Fibroblast of villous mesenchyme (primary cell): ENCODE measurements at regions not wholly inside any gene's neighbourhood (a gene's known extent, or its start where the extent isn't known, plus 50 kb on each side); places are given as distances from the start of the nearest gene placed in this dataset.

Experiments used
- DNase-seq: peaks from one replicate; pipeline ENCODE4 v3.0.0-alpha.2; 2010; ENCODE audit warnings: low read depth
- H3K4me3 ChIP-seq: 2 replicates; pipeline ENCODE4 v1.5.1; 2011; ENCODE audit warnings: low read depth, mild to moderate bottlenecking, low read length
- TF ChIP-seq, protein P1 (sequence below): IDR thresholded peaks from 2 replicates; pipeline ENCODE4 v1.5.1; 2012; ENCODE audit warnings: low read depth, mild to moderate bottlenecking, low read length; ENCODE audit not compliant: insufficient read depth

DNA sequence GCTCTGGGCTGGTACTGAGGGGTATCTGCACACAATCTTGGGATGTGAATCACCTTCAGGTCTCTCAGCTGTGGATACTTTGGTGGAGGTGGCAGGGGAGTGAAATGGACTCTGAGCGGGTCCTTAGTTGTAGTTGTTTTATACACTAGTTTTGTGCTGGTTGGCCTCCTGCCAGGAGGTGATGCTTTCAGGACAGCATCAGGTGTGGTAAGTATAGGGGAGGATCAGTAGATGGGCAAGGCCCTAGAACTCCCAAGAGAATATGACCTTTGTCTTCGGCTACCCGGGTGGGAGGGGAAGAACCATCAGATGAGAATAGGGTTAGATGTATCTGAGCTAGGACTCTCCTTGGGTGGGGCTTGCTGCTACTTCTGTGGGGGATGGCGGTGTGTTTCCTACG is 2284.3 kb upstream of the PCDH20 start:
- TF ChIP-seq, protein P1, sequence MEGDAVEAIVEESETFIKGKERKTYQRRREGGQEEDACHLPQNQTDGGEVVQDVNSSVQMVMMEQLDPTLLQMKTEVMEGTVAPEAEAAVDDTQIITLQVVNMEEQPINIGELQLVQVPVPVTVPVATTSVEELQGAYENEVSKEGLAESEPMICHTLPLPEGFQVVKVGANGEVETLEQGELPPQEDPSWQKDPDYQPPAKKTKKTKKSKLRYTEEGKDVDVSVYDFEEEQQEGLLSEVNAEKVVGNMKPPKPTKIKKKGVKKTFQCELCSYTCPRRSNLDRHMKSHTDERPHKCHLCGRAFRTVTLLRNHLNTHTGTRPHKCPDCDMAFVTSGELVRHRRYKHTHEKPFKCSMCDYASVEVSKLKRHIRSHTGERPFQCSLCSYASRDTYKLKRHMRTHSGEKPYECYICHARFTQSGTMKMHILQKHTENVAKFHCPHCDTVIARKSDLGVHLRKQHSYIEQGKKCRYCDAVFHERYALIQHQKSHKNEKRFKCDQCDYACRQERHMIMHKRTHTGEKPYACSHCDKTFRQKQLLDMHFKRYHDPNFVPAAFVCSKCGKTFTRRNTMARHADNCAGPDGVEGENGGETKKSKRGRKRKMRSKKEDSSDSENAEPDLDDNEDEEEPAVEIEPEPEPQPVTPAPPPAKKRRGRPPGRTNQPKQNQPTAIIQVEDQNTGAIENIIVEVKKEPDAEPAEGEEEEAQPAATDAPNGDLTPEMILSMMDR: no peak

DNA sequence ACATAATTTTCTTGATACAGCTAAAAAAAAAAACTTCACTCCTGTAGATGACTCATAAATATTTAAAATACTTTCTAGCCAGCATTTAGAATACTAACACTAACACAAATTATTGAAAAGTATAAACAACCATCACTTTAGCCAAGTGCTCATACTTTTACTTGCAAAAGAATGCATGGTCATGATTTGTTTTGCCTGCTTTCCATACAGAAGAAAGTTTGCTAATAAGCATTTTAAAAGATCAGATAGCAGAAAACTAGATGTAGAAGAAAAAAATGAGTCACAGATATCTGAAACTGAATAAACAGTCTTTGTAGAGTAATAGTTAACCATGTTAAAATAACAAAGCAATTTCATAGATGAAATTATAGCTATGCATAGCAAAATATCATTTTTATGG is 2280.4 kb upstream of the PCDH20 start:
- peak; percentile 19 for DNase-seq
- TF ChIP-seq, protein P1: no peak
- no peak overlapping the region for H3K4me3 ChIP-seq

More for the DNA sequence above, 2284.3 kb upstream of the PCDH20 start:
- DNase-seq: no peak
- H3K4me3 ChIP-seq: no peak overlapping the region

DNA sequence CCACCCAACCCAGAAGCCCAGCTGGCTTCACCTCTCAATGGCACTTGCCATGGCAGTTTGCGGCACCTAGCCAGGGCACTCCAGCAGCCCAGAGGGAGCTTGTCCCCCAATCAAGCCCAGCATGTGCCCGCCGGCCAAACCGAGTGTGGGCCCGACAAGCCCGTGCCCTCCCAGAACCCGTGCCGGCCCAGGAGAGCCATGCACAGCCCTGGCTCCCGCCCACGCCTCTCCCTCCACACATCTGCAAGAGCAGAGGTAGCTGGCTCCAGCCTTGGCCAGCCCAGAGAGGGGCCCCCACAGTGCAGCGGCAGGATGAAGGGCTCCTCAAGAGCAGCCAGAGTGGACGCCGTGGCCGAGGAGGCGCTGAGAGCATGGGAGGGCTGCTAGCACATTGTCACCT is 2278.0 kb upstream of the PCDH20 start:
- no peak overlapping the region for H3K4me3 ChIP-seq
- no peak for DNase-seq
- TF ChIP-seq, protein P1: no peak

DNA sequence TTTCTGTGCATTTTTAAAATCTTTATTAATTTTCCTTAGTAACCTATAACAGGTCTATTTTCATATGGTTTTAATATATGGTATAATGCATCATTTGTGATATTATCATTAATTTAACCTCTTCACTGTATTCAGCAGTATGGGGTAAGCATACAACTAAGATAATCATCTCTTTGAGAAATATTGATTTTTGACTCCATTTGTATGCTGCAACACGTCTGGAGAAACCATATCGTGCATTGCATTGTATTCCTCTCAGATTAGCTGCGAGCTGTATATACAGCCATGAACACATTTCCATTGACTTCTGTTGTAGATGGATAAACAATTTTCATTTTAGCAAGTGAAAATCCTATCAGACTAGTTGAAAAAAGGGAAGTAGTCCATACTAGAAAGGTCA is 2275.8 kb upstream of the PCDH20 start:
- no peak for DNase-seq
- TF ChIP-seq, protein P1: no peak
- H3K4me3 ChIP-seq: no peak overlapping the region

DNA sequence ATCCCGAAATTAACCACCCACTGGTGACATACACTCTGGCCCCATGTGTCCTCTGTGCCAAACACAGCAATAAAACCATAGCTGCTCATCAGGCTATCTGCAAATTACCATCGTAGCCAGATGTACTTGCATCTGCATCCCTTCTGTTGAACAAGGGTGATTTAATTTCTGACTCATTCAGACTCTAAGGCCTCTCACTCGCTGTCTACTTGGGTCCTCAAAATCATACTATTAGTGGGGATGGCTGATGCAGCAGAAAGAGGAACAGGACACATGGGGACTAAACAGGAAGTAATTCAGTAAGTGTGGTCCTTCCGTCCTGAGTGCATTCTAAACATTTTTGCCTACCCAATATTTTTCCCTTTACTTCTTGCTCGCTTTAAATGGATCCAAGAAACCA is 2275.0 kb upstream of the PCDH20 start:
- TF ChIP-seq, protein P1: no peak
- no peak for DNase-seq
- H3K4me3 ChIP-seq: no peak overlapping the region

DNA sequence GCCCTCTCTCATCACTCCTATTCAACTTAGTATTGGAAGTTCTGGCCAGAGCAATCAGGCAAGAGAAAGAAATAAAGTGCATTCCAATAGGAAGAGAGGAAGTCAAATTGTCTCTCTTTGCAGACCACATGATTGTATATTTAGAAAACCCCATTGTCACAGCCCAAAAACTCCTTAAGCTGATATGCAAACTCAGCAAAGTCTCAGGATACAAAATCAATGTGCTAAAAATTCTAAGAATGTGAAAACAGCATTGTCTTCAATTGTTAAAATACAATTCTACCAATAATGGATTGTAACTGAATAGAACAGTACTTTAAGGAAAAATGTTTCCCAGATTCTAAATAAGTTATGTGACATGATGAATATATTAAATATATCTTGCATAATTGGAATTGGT is 2269.2 kb upstream of the PCDH20 start:
- H3K4me3 ChIP-seq: no peak overlapping the region
- TF ChIP-seq, protein P1: no peak
- no peak for DNase-seq

DNA sequence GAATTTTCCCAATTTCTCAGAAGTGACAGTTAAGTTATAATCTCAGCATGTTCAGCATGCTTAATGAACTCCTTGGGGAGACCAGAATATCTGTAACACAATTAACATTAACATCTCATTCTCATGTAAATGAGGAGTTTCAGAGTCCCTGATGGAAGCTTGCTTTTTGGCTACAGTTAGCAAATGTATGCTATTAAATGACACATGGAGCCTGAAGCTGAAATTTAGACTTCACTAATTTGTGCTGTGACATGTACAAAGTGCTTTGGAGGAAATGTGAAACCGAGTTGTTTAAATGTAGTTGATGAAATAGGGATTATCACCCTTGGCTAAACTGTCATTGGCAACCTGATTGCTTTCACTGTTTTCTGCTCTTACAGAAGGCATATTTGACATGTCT is 2265.1 kb upstream of the PCDH20 start:
- DNase-seq: no peak
- TF ChIP-seq, protein P1: no peak
- H3K4me3 ChIP-seq: no peak overlapping the region
